ENCODE measurements at regions not wholly inside any gene's neighbourhood (a gene's known extent, or its start where the extent isn't known, plus 50 kb on each side); places are given as distances from the start of the nearest gene placed in this dataset.

DNA sequence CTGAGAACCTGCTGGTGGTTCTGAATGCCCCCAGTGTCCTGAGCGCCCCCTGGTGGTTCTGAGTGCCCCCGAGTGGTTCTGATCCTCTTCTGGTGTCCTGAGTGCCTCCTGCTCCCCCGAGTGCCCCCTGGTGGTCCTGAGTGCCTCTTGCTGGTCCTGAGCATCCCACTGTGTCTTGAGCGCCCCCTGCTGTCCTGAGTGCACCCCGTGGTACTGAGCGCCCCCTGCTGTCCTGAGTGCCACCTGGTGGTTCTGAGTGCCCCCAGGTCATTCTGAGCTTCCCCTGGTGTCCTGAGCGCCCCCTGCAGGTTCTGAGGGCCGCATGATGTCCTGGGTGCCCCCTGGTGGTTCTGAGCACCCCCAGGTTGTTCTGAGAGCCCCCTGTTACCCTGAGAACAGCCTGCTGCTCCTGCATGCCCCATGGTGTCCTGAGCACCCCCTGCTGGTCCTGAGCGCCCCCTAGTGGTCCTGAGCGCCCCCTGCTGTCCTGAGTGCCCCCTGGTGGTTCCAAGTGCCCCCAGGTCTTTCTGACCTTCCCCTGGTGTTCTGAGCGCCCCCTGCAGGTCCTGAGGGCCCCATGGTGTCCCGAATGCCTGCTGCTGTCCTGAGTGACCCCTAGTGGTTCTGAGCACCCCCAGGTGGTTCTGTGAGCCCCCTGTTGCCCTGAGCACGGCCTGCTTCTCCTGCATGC, 1165.4 kb downstream of the TMEM121 start:
- TF ChIP-seq POLR2A (IDR thresholded peaks at IDR 0.05; ENCODE audit: low read depth, low read length) = no peak
- no peak for TF ChIP-seq TAF1 (IDR thresholded peaks at IDR 0.05; ENCODE audit: borderline replicate concordance, low read depth, low read length)
- no peak for TF ChIP-seq POLR2AphosphoS5 (IDR thresholded peaks at IDR 0.05; ENCODE audit: low read depth, low read length)
